GM21447 (cell line): ENCODE measurements at regions not wholly inside any gene's neighbourhood (a gene's known extent, or its start where the extent isn't known, plus 50 kb on each side); places are given as distances from the start of the nearest gene placed in this dataset.
A peak's percentile ranks its signal among the peaks of the same experiment; 100 is the strongest.

ENCODE experiments used
- ATAC-seq: cut with Tn5 transposase; IDR thresholded peaks from one replicate; pipeline ENCODE4 v1.9.1; 2021; ENCODE audit not compliant: unreplicated experiment

DNA sequence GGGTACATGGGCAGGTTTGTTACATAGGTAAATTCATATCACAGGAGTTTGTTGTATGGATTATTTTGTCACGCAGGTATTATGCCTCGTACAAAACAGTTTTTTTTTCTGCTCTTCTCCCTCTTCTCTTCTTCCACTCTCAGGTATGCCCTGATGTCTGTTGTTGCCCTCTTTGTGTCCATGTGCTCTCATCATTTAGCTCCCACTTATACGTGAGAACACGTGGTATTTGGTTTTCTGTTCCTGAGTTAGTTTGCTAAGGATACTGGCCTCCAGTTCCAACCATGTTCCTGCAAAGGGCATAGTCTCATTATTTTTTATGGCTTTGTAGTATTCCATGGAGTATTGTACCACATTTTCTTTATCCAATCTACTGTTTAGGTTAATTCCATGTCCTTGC lies 65.7 kb downstream of the UNC5CL start:
- ATAC-seq, result no peak

DNA sequence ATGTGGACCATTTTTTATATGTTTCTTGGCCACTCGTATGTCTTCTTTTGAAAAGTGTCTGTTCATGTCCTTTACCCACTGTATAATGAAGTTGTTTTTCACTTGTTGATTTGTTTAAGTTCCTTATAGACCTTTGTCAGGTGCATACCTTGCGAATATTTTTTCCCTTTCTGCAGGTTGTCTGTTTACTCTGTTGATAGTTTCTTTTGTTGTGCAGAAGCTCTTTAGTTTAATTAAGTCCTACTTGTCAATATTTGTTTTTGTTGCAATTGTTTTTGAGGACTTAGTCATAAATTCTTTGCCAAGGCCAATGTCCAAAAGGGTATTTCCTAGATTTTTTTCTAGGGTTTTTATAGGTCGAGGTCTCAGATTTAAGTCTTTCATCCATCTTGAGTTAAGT lies 66.2 kb downstream of the UNC5CL start:
- no peak for ATAC-seq

DNA sequence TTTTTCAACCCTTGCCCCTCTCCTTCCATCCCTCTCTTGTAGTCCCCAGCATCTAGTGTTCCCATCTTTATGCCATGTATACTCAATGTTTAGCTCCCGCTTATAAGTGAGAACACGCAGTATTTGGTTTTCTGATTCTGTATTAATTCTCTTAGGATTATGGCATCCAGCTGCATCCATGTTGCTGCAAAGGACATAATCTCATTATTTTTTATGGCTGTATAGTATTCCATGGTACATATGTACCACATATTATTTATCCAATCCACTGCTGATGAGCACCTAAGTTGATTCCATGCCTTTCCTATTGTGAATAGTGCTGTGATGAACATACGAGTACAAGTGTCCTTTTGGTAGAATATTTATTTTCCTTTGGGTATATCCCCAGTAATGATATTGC lies 66.8 kb downstream of the UNC5CL start:
- ATAC-seq, result no peak

DNA sequence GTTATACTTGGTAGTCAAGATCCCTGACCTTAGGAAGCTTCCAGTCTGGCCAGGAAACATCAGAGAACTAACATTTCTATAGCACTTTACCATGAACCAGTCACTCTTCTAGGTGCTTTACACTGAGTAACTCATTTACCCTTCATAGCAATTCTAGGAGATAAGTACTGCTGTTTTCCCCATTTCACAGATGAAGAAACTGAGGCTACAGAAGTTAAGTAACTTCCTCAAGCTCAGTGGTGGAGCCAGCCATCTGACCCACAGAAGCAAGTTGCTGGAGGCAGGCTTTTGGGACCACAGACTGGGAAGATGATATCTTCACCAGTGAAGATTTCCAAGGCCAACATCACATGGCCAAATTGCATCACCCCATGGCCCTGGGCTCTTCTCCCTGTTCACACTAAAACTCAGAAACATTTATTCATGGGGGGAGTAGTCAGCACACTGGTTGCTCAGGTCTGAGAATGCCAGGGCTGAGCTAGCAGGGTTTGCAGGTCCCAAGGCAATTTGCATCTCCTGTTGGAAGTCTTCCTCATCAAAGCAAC lies 70.3 kb downstream of the UNC5CL start:
- no peak for ATAC-seq

DNA sequence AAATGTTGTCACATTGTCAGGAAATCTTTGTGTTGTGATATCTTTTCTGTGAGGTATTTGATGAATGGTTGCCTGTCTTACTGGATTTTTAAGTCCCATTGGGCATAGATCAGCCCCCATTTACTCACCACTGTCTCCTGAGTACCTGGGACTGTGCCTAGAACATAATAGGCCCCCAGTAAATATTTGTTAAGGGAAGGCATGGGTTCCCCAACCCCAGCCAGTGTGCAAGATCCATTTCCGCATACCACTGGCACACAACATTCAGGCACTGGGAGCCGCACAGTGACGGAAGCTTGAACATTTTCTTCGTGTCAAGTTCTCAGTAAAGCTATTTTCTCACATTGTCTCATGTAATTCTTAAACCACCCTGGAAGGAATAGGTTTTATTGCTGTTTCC lies 72.2 kb downstream of the UNC5CL start:
- ATAC-seq, result no peak

DNA sequence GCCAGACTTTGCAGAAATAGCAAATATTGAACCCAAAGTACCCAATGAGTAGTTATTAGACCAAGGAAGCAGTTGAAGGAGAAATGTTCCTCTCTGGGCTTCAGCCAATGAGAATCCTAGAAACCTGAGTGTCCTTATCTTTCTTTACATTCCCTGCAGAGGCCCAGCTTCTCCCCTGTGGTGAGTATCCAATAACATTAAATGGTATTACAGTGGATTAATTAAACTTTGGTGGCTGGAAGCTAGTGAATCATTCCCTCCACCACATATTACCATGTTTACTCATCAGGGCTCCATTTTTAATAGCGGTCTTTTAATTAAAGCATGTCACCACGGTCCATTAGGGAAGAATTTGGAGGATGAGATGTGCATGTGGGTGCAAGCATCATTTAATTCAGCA lies 74.0 kb downstream of the UNC5CL start:
- ATAC-seq, result no peak

DNA sequence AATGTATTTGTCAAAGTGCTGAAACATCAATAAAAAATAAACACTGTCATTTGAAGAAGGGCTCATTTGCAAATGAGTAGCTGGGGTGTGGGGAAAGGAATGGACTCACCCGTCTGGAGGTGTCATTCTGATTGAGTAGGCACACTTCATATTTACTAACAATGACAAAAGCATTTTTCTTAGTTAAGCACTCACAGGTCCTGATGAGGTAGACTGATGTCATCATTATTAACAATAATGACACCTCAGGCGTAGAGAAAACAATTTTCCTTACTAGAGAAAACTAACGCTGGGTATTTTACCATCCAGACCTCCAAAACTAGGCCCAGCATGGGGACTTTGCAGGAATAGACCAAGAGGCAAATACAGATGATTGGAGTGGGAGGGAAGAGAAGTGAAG lies 76.0 kb downstream of the UNC5CL start:
- no peak for ATAC-seq

DNA sequence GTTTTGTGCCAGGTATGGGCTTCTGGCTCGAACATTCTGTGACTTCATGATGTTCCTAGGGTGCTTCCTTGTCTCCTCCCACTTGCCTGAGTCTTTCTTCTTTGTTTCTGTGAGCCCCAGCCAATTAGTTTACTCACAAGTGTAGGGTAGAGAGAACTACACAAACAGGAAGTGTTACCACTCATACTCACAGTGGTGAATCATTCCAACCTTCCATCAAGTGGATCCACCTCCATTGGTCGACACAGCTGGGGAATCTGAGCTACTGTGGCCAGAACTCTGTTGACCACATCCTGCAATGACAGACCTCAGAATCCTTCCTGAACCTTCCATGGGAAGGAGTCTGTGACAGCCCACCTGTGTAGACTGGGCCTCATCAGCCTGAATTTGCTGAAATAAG lies 76.8 kb downstream of the UNC5CL start:
- ATAC-seq, result peak; percentile 92

DNA sequence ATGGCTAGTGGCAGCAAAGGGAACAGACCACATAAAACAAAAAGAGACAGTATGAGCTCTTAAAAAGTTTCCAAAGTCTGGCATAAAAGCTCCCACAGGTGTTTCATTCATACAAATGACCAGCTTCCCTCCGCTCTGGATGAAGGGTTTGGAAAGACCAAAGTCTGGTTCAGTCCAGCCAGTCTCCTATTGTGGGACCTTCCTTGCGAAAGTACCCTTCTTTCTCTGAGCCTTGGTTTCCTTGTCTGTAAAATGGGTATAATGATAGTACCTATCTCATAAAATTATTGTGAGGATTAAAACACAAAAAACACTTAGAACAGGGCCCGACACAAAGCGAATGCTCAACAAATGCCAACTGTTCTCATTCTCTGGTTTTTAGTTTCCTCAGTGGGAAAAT lies 77.2 kb downstream of the UNC5CL start:
- ATAC-seq, result no peak

DNA sequence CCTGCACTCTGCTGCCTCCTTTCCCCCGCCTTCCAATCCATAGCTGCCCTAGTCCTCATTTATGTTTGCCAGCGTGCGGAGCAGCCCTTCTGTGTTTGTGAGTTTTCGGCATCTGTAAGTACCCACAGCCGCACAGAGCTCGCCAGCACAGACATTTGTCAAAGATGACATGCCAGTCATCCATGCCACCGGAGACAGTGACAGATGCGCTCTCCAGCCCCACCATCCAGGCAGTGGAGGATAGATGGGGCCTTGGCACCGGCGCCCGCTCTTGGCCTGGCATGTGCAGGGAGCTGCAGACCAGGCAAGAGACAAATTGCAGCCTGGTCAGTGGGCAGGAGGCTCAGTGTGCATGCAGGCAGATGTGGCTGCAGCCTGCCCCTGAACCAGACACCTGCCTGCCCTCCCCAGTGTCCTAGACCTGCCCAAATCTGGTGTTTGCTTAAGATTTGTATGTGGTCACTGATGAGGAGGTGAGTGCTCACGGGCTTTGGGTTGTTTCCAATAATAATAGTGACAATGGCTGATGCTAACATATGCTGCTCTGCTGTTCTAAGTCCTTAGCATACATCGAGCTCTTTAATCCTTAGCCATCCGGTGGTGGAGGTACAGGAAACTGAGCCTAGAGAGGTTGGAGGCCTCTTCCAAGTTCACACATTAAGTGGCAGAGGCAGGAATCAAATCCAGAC lies 78.1 kb downstream of the UNC5CL start:
- ATAC-seq, result no peak

DNA sequence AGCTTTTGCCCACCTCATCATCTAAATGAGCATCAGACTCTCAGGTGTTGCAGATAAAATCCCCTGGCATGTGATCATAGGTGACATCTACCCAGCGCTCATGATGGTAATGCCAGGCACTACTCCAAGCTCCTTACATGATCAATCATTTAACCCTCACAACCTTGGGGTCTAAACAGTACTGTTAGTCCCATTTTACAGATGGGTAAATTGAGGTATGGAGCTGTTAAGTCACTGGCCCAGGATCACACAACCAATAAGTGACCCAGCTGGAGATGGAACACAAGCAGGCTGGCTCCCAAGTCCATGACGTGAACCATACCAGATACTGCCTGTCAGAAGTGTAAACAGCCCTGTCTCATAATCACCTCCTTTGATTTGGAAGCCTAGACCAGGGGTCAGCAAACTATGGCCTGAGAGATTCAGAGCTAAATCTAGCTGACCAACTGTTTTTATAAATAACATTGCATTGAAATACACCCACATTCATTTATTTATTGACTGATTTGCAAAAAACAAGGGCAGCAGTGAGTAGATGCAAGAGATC lies 79.2 kb downstream of the UNC5CL start:
- no peak for ATAC-seq

DNA sequence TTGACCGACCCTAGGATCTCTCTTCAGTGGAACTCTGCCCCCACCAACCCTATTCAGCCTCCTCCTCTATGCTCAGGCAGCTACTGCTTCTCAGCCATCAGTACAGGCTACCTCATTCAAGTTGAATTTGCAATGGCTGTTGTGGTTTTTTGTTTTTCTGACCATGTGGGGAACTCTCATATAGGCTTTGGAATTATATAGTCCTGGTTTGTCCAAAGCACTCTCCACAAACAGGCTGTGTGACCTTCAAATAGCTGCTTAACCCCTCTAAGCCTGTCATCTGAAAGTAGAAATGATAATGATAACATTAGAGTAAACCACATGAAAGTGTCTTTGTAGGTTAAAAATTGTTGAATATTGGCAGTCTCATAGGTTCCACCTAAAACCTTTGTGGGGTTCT lies 80.3 kb downstream of the UNC5CL start:
- ATAC-seq, result no peak

DNA sequence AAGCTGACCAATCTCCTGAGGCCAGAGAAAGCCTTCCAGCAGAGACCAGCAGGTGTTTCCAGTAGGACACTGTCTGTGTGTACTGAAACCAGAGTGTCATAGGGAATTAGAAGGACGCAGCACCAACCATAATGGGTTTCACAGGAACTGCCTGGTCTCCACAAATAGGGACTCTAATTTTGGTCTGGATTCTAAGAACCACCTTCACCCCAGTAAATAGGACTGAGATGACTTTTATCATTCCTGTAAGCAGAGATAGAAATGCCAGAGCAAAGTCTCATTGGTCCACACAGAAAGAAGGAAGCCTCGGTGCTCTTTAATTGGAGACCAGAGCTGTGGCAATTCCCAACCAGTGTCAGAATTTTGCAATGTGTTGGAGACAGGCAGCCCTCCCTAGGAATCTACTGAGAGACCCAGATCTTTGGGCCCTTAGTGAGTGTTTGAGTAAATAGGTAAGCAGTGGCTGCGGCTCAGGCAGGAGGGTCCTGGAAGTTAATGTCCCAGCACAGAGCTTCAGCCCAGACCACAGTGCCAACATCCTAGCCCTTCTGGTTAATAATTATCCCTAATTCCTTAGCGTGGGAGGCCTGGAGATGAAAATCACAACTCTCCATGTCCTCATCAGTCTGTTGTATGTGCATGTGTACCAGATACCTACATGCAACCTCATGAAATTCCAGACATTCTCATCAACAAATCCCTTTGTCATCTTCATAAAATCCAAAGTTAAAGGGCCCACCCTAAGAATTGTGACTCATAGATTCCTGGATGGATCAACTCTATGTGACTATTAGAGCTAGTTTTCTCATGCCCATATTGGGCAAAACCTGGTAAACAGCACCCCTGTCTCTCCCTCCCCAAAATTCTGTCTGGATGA lies 81.2 kb downstream of the UNC5CL start:
- ATAC-seq, result no peak

DNA sequence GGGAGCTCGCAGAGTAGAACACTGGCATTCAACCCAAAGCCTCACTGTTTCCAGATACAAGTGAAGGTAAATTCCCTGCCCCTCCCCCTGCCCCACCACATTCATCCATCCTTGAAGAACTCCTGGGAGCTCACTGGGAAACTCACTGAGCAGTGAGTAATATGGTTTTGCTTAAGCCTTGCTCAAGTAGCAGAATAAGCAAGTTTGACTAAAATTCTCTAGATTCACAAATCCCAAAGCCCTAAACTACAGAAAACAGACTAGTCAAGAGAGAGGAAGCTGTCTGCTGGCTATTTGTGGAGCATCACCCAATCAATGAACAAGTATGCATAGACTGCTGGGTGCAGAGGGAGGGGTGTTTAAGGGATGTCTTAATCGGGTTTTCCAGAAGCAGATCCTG lies 82.1 kb downstream of the UNC5CL start:
- no peak for ATAC-seq

DNA sequence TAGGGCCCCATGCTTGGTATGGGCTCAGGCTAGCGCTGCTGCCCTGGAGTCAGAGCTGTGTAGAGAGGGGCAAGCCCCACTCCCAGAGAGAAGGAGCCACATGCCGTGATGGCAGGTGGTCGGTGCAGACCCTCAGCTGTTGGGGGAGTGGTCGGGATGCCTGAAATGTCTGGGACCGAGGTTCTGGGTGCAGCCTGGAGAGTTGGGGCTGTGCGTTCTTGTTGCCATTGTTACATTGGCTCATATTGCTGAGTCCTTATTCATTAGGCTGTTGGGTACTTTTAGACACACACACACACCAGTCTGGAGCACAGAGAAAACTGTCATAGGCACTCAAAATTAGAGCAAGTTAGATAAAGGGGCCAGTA lies 83.9 kb downstream of the UNC5CL start:
- ATAC-seq, result no peak

DNA sequence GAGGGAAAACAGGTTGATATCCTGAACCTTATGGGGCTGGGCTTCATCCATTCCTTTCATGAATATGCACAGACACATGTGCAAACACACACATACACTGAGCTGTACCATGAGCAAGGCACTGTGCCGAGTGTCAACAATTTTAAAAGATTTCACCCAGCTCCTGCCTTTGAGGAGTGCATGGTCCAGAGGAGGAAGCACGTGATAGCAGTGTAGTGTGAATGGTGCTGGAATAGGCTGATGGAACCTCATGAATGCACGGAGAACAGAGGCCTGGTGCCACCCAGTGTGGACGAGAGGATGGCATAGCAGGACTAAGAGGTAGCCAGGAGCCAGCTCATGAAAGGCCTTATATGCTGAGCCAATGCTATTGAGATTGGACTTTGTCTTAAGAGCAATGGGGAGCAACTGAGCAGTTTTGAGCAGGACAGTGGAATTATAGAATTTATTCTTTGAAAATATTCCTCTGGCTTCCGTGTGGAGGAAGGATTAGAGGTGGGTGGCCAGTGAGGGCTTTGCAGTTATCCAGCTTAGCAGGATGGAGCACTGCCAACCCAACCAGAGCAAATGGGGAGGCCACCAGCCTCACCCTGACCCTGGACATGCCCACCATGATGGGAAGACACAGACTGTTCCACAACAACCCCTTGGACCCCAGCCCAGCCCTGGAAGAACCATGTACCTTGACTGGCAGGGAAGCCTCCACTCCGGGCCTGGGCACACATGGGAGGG lies 84.4 kb downstream of the UNC5CL start:
- no peak for ATAC-seq

DNA sequence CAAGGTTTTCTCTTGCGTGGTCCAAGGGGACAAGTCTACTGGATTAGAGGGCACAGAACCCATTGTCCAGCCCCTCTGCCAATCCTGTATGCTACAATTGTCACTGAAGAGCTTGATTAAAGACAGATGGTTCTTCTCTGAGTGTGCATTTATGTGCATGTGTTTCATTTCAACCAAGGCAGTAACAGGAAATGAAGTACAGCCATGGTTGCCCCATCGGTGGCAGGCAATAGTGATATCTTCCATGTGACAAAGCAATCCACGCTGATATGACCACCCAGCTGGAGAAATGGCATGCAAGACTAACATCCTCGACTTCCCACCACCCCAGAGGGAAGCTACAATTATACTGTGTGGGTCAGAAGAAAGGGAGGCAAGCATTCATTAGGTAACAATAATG lies 85.5 kb downstream of the UNC5CL start:
- no peak for ATAC-seq

DNA sequence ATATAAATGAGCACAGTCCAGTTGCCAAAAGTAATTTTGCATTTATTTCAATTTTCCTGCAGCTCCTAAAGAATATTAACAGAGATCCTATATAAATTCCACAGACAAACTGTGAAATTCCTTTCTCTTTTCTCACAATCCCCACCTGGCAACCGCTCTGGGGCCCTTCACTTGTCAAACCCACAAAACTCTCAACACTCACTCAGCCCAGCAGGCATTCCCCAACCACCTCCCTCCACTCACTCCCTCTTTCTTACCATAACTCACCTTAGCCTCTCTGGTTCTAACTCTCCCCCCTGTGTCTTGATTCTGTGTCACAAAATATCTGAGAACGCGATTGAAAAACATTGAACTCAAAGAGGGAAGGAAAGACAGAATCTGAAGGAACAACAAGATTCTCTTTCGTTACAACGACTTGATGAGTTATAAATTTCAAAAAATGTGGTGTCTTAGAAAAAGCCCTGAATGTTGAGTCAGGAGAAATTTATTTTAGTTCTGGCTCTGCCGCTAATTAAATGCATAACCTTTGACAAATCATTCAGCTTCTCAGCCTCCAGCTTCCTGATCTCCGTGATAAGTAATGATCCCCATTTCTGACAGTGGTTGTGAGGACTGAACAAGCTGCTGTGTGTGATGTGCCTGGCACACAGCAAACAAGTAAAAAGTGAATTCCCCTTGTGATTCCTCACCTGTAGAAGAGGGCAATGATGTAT lies 87.9 kb downstream of the UNC5CL start:
- ATAC-seq, result no peak

DNA sequence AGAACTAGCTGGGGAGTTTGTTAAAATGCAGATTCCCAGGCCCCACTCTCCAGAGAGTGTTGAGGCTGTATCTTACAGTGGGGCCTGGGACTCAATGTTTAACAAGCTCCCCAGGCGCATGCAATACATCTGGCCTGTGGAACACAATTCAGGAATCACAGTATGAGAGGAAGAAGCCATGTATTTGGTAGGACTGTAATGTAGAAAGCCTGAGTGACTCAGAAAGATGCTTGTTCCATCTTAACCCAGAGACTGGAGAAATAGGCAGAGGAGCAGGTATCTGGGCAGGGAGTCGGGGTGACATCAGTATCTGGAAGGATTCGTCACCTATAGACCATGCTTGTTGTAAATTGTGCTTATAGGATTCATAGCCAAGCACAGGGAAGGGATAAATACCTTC lies 90.5 kb downstream of the UNC5CL start:
- no peak for ATAC-seq

DNA sequence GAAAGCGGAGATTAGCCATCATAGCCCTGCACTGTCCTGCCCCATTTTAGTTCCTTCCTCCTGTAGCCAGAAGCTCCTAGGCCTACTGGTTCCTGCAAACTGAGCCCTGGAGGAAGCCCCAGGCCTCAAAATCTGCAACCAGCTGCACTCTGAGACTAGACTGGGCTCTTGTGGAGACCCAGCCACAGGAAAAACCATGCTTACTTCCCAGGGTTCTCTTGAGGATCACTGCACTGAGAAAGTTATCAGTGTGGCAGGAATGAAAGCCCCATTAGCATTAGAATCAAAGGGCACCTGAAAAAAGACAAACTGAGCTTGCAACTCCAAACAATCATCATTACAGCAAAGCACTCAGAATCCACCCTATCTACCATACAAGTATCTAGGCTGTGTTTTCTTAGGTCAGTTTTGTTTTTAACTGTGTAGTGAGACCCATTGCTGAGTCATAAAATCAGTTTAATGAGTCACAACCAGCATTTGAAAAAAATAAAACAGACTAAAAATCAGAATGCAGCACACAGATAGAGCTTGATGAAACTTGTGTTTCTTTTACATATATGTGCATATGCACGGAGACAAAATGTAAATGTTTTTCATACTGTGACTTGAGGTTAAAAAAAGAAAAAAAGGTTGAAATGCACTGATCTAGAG lies 91.0 kb downstream of the UNC5CL start:
- no peak for ATAC-seq
